SK-N-SH (cell line): ENCODE measurements at regions not wholly inside any gene's neighbourhood (a gene's known extent, or its start where the extent isn't known, plus 50 kb on each side); places are given as distances from the start of the nearest gene placed in this dataset.

ENCODE experiments used
- CTCF ChIA-PET: fragments of 300-600, 350-600 bp; formaldehyde crosslinking; extraction: SDS; loops from one replicate; lab custom pipeline; 2021; lab: Yijun Ruan, JAX
- POLR2A ChIA-PET: fragments of 350-600 bp; sonication (Branson Sonifier 250); formaldehyde crosslinking; extraction: SDS; loops from one replicate; lab custom pipeline; 2020; ENCODE audit warnings: antibody characterized with exemption, inconsistent platforms; lab: Yijun Ruan, JAX
- DNase-seq: peaks from one replicate; pipeline ENCODE4 v3.0.0; 2012
- H2AFZ ChIP-seq: fragments of 200-600 bp; sonication (generic); 2 replicates; pipeline ENCODE4 v1.8.1; 2016; ENCODE audit warnings: antibody characterized with exemption, mild to moderate bottlenecking, low read depth
- H3F3A ChIP-seq: fragments of 200-600 bp; sonication (generic); replicated peaks from 2 replicates; pipeline ENCODE3; 2016; ENCODE audit warnings: antibody characterized with exemption, mild to moderate bottlenecking; ENCODE audit not compliant: insufficient read depth
- H3K27ac ChIP-seq, 2 experiments: fragments of 200-500 bp in 1 of 2; fragments of 200-600 bp in 1 of 2; sonication (Bioruptor generic) in 1 of 2; sonication (generic), shearing (Covaris generic) in 1 of 2; 2 replicates each; pipeline versions ENCODE4 v1.5.1 to v1.6.1; 2014 to 2016; ENCODE audit warnings: low read depth in 2 of 2, inconsistent platforms in 1 of 2, low read length in 1 of 2, mild to moderate bottlenecking in 1 of 2, mixed read lengths in 1 of 2
- H3K27me3 ChIP-seq: fragments of 200-600 bp; sonication (generic), shearing (Covaris generic); 2 replicates; pipeline ENCODE4 v1.6.1; 2016; ENCODE audit warnings: mixed run types; ENCODE audit not compliant: insufficient read depth
- H3K36me3 ChIP-seq, 2 experiments: fragments of 200-500 bp in 1 of 2; fragments of 200-600 bp in 1 of 2; sonication (Bioruptor generic) in 1 of 2; sonication (generic) in 1 of 2; replicated peaks in 1 of 2; 2 replicates each; pipeline versions ENCODE3 to v1.5.1; 2014 to 2016; ENCODE audit warnings: low read length in 1 of 2, mild to moderate bottlenecking in 1 of 2; ENCODE audit not compliant: insufficient read depth in 2 of 2, control insufficient read depth in 1 of 2
- H3K4me1 ChIP-seq, 2 experiments: fragments of 200-500 bp in 1 of 2; fragments of 200-600 bp in 1 of 2; sonication (Bioruptor generic) in 1 of 2; sonication (generic), shearing (Covaris generic) in 1 of 2; 2 replicates each; pipeline versions ENCODE4 v1.5.1 to v1.6.1; 2014 to 2016; ENCODE audit warnings: low read depth in 1 of 2, low read length in 1 of 2, mixed run types in 1 of 2; ENCODE audit not compliant: insufficient read depth in 2 of 2, control insufficient read depth in 1 of 2
- H3K4me2 ChIP-seq: fragments of 200-600 bp; sonication (generic), shearing (Covaris generic); 2 replicates; pipeline ENCODE4 v1.6.1; 2017; ENCODE audit warnings: mixed run types
- H3K4me3 ChIP-seq, 2 experiments: fragments of 200-500 bp in 1 of 2; fragments of 200-600 bp in 1 of 2; sonication (Bioruptor generic) in 1 of 2; sonication (generic), shearing (Covaris generic) in 1 of 2; 2 replicates each; pipeline versions ENCODE4 v1.5.1 to v1.8.1; 2014 to 2016; ENCODE audit warnings: low read depth in 2 of 2, inconsistent platforms in 1 of 2, low read length in 1 of 2, mild to moderate bottlenecking in 1 of 2, mixed read lengths in 1 of 2, moderate library complexity in 1 of 2
- H3K79me2 ChIP-seq: fragments of 200-600 bp; sonication (generic); 2 replicates; pipeline ENCODE4 v1.8.1; 2017; ENCODE audit warnings: mild to moderate bottlenecking; ENCODE audit not compliant: insufficient read depth
- H3K9ac ChIP-seq: fragments of 200-600 bp; sonication (generic); 2 replicates; pipeline ENCODE4 v1.6.1; 2017; ENCODE audit warnings: mixed run types
- H3K9me2 ChIP-seq: fragments of 200-600 bp; sonication (generic); 2 replicates; pipeline ENCODE4 v1.6.1; 2017; ENCODE audit warnings: mixed run types
- H3K9me3 ChIP-seq: fragments of 200-600 bp; sonication (generic); 2 replicates; pipeline ENCODE4 v1.6.1; 2017; ENCODE audit warnings: mixed run types, mild to moderate bottlenecking, moderate library complexity
- H4K20me1 ChIP-seq: fragments of 200-600 bp; sonication (generic); 2 replicates; pipeline ENCODE4 v1.6.1; 2017; ENCODE audit warnings: mild to moderate bottlenecking, mixed run types; ENCODE audit not compliant: insufficient read depth
- CHD2 ChIP-seq: fragments of 150-350 bp; IDR thresholded peaks from 2 replicates; pipeline ENCODE4 v1.6.1; 2018; ENCODE audit warnings: low read length; ENCODE audit not compliant: partially characterized antibody
- EP300 ChIP-seq, 2 experiments: IDR thresholded peaks; 2 replicates each; pipeline versions ENCODE4 v1.4.0 to v1.6.1; 2012; ENCODE audit warnings: borderline replicate concordance in 1 of 2, low read depth in 1 of 2, low read length in 1 of 2
- FOSL2 ChIP-seq: IDR thresholded peaks from 2 replicates; pipeline ENCODE4 v1.4.0; 2012; ENCODE audit warnings: low read depth, mild to moderate bottlenecking, moderate library complexity, borderline replicate concordance
- FOXJ3 ChIP-seq: sonication (generic); formaldehyde crosslinking; IDR thresholded peaks from 2 replicates; pipeline ENCODE4 v1.5.1; 2020; ENCODE audit warnings: mild to moderate bottlenecking, missing genetic modification reagents
- FOXM1 ChIP-seq: IDR thresholded peaks from 2 replicates; pipeline ENCODE4 v1.4.0; 2012; ENCODE audit warnings: low read depth, mild to moderate bottlenecking
- GABPA ChIP-seq: IDR thresholded peaks from 2 replicates; pipeline ENCODE4 v1.4.0; 2012; ENCODE audit warnings: low read depth, mild to moderate bottlenecking
- JUND ChIP-seq: IDR thresholded peaks from 2 replicates; pipeline ENCODE4 v1.4.0; 2012
- MEF2A ChIP-seq: IDR thresholded peaks from 2 replicates; pipeline ENCODE4 v1.4.0; 2012; ENCODE audit warnings: low read depth, borderline replicate concordance
- MXI1 ChIP-seq: IDR thresholded peaks from 2 replicates; pipeline ENCODE4 v1.6.1; 2012; ENCODE audit warnings: mild to moderate bottlenecking, low read depth, low read length, improper control_type of control experiment
- NRF1 ChIP-seq: IDR thresholded peaks from 2 replicates; pipeline ENCODE4 v1.6.1; 2012; ENCODE audit warnings: low read depth, mild to moderate bottlenecking, low read length
- POLR2AphosphoS5 ChIP-seq: IDR thresholded peaks from 2 replicates; pipeline ENCODE4 v1.6.1; 2012; ENCODE audit warnings: low read depth, low read length
- RXRA ChIP-seq: IDR thresholded peaks from 2 replicates; pipeline ENCODE4 v1.4.0; 2012; ENCODE audit warnings: low read depth, mild to moderate bottlenecking, borderline replicate concordance
- SIN3A ChIP-seq: IDR thresholded peaks from 2 replicates; pipeline ENCODE4 v1.6.1; 2012; ENCODE audit warnings: low read depth, mild to moderate bottlenecking, low read length, moderate library complexity, borderline replicate concordance
- SMC3 ChIP-seq: IDR thresholded peaks from 2 replicates; pipeline ENCODE4 v1.6.1; 2012; ENCODE audit warnings: low read depth, low read length, improper control_type of control experiment
- TCF12 ChIP-seq: IDR thresholded peaks from 2 replicates; pipeline ENCODE4 v1.4.0; 2012
- TEAD4 ChIP-seq: IDR thresholded peaks from 2 replicates; pipeline ENCODE4 v1.4.0; 2012; ENCODE audit warnings: mild to moderate bottlenecking, borderline replicate concordance; ENCODE audit not compliant: insufficient read depth
- YY1 ChIP-seq: IDR thresholded peaks from 2 replicates; pipeline ENCODE4 v1.4.0; 2012; ENCODE audit warnings: low read depth, mild to moderate bottlenecking
- WGBS: methylation state at CpG from one replicate; pipeline ENCODE4 v1.1.6; 2017; ENCODE audit warnings: low lambda C conversion rate; 5-methylcytosine and 5-hydroxymethylcytosine counted together
- TF ChIP-seq, protein P1 (sequence below): IDR thresholded peaks from 2 replicates; pipeline ENCODE4 v1.4.0; 2012; ENCODE audit warnings: low read depth
- TF ChIP-seq, protein P2 (sequence below): IDR thresholded peaks from 2 replicates; pipeline ENCODE4 v1.4.0; 2012; ENCODE audit warnings: low read depth, borderline replicate concordance
- TF ChIP-seq, protein P3 (sequence below): fragments of 200-600 bp; sonication (generic); IDR thresholded peaks from 2 replicates; pipeline ENCODE4 v1.6.1; 2017; ENCODE audit warnings: antibody characterized with exemption, mild to moderate bottlenecking, moderate library complexity
- TF ChIP-seq, protein P4 (sequence below): IDR thresholded peaks from 2 replicates; pipeline ENCODE4; 2012

DNA sequence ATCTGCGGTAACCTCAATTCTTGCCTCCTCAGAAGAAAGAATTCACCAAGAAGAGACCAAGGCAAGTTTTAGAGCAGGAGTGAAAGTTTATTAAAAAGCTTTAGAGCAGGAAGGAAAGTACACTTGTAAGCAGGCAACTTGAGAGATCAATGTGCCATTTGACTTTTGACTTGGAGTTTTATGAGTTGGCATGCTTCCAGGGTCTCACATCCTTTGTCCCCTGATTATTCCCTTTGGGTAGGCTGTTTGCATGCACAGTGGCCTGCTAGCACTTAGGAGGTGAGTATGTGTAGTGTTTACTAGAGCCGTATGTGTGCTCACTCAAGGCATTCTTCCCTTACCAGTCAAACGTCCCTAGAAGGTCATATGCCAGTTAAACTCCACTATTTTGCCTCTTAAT lies 111.0 kb upstream of the RAI14 start:
- no peak overlapping the region for H3K4me3 ChIP-seq
- H3K9ac ChIP-seq = no peak overlapping the region
- DNase-seq = no peak
- H2AFZ ChIP-seq = no peak overlapping the region
- CTCF ChIA-PET = no interaction called here
- no peak overlapping the region for H3K4me2 ChIP-seq
- H3K36me3 ChIP-seq = no peaks in the 10 kb centered on the region
- POLR2A ChIA-PET = no interaction called here
- H3K4me1 ChIP-seq = no peaks in the 10 kb centered on the region
- no peaks in the 10 kb centered on the region for H3K9me2 ChIP-seq
- H3K79me2 ChIP-seq = no peaks in the 10 kb centered on the region
- 56% methylated on average over 3 of the region's 3 CpGs for WGBS
- no peaks in the 10 kb centered on the region for H3F3A ChIP-seq
- no peaks in the 10 kb centered on the region for H4K20me1 ChIP-seq
- no peak overlapping the region for H3K27ac ChIP-seq
- no peaks in the 10 kb centered on the region for H3K27me3 ChIP-seq
- peaks cover 5% of the 10 kb centered on the region; the same call in 1 of the 2 replicates for H3K9me3 ChIP-seq
- TF ChIP-seq, protein P1, sequence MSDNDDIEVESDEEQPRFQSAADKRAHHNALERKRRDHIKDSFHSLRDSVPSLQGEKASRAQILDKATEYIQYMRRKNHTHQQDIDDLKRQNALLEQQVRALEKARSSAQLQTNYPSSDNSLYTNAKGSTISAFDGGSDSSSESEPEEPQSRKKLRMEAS = no peak
- no peak for TF ChIP-seq SMC3
- TF ChIP-seq SIN3A = no peak
- TF ChIP-seq, protein P2, sequence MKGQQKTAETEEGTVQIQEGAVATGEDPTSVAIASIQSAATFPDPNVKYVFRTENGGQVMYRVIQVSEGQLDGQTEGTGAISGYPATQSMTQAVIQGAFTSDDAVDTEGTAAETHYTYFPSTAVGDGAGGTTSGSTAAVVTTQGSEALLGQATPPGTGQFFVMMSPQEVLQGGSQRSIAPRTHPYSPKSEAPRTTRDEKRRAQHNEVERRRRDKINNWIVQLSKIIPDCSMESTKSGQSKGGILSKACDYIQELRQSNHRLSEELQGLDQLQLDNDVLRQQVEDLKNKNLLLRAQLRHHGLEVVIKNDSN = no peak
- TF ChIP-seq NRF1 = no peak
- TF ChIP-seq TEAD4 = no peak
- no peak for TF ChIP-seq FOXM1
- TF ChIP-seq EP300 (IDR thresholded peaks at IDR 0.05; ENCODE audit: borderline replicate concordance in 1 of 2, low read depth in 1 of 2, low read length in 1 of 2) = no peak
- TF ChIP-seq CHD2 = no peak
- TF ChIP-seq, protein P3, sequence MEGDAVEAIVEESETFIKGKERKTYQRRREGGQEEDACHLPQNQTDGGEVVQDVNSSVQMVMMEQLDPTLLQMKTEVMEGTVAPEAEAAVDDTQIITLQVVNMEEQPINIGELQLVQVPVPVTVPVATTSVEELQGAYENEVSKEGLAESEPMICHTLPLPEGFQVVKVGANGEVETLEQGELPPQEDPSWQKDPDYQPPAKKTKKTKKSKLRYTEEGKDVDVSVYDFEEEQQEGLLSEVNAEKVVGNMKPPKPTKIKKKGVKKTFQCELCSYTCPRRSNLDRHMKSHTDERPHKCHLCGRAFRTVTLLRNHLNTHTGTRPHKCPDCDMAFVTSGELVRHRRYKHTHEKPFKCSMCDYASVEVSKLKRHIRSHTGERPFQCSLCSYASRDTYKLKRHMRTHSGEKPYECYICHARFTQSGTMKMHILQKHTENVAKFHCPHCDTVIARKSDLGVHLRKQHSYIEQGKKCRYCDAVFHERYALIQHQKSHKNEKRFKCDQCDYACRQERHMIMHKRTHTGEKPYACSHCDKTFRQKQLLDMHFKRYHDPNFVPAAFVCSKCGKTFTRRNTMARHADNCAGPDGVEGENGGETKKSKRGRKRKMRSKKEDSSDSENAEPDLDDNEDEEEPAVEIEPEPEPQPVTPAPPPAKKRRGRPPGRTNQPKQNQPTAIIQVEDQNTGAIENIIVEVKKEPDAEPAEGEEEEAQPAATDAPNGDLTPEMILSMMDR = no peak
- TF ChIP-seq FOXJ3 (CRISPR knock-in tag) = no peak
- TF ChIP-seq POLR2AphosphoS5 = no peak
- TF ChIP-seq FOSL2 = no peak
- no peak for TF ChIP-seq GABPA
- no peak for TF ChIP-seq JUND
- TF ChIP-seq MEF2A = no peak
- TF ChIP-seq, all 33 proteins: peak for 0

DNA sequence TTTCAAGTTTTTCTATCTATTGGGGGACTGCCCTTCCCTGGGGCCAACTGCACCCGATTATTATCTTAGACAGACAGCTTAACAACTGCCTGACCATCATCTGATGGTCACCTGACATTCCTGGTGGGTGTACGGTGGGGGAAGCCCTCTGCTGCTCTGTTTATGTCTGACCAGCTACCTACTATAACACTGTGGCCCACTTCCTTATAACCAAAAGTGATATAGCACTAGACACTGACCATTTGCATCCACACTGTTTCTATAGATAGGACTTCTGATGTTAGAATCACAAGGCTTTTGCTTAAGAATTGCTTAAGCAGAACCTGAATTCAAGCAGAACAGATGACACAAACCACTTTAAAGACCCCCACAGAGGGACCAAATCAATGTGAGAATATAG lies 110.5 kb upstream of the RAI14 start:
- Histone ChIP-seq H3K27me3 (no peaks in the 10 kb centered on the region), H3K9ac (no peak overlapping the region), H3K36me3 (no peaks in the 10 kb centered on the region), H3K79me2 (no peaks in the 10 kb centered on the region), H4K20me1 (no peaks in the 10 kb centered on the region), H3K9me3 (peaks cover 5% of the 10 kb centered on the region; the same call in 1 of the 2 replicates), H3K4me3 (no peak overlapping the region), H3K27ac (no peak overlapping the region), H3K9me2 (no peaks in the 10 kb centered on the region), H3K4me1 (no peaks in the 10 kb centered on the region), H3F3A (no peaks in the 10 kb centered on the region), H3K4me2 (no peak overlapping the region), H2AFZ (no peak overlapping the region)
- POLR2A ChIA-PET = no interaction called here
- CTCF ChIA-PET = interaction anchor here (1.4 kb wide), 1 partner anchor 59 kb away, joined by 5 read pairs; no protein-coding TSS in a partner anchor
- TF ChIP-seq POLR2AphosphoS5 = no peak
- no peak for TF ChIP-seq MXI1
- TF ChIP-seq TEAD4 = no peak
- no peak for TF ChIP-seq GABPA
- TF ChIP-seq TCF12 = no peak
- TF ChIP-seq, protein P4, sequence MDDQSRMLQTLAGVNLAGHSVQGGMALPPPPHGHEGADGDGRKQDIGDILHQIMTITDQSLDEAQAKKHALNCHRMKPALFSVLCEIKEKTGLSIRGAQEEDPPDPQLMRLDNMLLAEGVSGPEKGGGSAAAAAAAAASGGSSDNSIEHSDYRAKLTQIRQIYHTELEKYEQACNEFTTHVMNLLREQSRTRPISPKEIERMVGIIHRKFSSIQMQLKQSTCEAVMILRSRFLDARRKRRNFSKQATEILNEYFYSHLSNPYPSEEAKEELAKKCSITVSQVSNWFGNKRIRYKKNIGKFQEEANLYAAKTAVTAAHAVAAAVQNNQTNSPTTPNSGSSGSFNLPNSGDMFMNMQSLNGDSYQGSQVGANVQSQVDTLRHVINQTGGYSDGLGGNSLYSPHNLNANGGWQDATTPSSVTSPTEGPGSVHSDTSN = no peak
- no peak for TF ChIP-seq FOXM1
- TF ChIP-seq YY1 = no peak
- TF ChIP-seq RXRA = no peak
- no peak for DNase-seq
- 5% methylated on average over 2 of the region's 2 CpGs for WGBS
